ENCODE measurements at regions not wholly inside any gene's neighbourhood (a gene's known extent, or its start where the extent isn't known, plus 50 kb on each side); places are given as distances from the start of the nearest gene placed in this dataset.
"Not testable (repeated sequence)": the region's sequence is repeated elsewhere in the genome, so short reads cannot be mapped to it uniquely, and the experiment has no call there.

DNA sequence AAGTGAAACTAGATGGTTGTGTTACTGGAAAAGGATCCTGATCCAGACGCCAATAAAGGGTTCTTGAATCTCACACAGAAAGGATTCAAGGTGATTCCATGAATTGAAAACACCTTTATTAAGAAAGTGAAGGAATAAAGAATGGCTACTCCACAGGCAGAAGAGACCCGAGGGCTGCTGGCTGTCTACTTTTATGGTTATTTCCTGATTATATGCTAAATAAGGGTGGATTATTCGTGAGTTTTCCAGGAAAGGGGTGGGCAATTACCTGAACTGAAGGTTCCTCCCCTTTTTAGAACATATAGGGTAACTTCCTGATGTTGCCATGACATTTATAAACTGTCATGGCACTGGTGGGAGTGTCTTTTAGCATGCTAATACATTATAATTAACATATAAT is 50.9 kb upstream of the WARS2 start:
- no peak for DNase-seq

DNA sequence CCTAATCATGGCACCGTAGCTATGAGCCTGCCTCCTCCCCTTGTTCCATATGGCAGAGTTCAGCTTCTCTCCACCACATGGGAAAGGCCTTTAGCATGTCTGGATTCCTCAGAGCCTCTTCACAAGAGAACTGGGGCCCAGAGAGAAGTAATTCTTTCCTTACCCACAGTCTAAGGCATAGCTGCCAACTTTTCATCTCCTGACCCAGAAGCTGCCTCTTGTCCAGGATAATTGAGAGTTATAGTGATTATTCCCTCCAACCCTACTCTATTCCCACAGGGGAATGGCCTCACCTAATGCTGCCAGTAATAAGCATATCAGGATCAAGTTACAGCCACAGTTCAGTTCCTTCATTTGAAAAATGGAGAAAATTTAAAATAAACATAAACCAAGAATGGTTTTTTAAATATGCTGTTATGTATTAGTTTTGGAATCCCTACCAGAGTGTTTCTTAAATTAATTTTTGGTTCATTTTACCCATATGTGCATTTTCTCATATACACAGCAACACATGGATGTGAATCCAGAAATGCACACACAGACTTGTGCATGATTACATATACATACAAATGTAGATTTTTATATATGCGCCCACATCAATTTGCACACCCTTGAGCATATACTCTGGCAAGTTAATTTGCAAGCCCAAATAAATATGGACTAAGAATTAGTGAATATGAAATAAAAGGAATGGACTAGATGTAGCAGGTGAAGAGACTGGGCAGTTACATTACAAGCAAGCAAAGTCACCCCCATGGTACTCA is 63.9 kb upstream of the WARS2 start:
- peak; percentile 17 for DNase-seq

DNA sequence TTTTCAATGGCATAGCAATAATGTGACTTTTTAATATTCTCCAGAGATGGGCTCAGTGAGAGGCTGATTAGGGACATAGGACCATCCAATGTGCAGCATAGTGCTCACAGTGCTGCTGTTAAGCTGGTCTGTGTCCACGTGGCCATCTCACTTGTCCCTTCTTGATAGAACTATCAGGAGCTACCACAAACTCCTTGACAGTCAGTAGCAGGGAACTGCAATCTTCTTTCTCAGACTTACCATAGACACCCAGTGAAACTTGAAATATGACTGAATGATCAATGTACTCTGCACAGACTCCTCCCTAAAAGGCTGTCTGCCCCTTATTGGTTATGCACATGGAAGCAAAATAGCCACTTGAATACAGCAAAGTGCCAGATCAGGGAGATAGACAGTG is 64.5 kb upstream of the WARS2 start:
- DNase-seq: no peak

DNA sequence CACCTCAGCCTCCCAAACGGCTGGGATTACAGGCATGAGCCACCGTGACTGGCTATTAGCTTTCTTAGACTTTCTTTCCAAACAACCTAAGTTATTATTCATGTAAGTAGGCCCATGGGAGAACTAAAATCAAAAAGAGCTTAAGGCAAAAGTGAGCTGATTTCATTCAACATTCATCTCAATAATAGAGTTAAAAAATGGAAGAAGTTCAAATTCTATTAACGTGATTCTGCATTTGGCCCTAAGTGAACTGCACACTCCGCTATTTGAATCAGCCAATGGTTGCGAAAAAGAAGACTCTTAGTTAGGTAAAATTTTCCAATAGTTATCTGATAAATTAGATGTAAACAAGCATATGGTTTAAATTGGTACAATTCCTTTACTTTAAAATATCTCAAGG is 68.6 kb upstream of the WARS2 start:
- no peak for DNase-seq

DNA sequence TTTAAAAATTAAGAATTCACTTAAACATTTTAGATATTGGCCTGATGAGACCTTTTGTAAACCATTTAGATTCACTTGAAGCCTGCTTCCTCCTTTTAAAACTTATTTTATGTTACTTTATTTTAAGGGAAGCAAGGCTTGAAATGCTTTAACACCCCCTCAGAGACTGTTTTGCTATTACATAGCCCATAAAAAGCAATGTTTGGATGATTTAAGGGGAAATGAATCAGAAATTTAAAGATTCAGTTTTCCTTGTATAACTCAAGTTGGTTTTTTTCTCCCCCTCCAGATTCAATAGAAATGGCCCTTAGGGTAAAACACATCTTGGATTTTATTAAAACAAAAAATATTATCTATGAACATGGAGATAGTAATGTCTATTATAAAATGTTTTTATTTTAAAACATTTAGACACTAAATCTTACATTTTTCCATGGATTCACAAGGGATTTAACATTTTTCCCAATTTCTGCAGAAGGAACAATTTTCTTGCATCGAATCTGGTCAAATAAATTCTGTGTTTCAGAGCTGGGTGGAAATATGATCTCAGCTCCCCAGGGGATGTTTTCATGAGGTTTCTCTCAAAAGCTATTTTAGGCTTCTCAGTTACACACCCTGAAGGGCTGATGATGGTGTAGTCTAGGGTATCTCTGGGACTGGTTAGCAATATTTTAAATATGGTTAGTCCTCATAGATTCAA is 69.3 kb upstream of the WARS2 start:
- DNase-seq: peak; percentile 53

DNA sequence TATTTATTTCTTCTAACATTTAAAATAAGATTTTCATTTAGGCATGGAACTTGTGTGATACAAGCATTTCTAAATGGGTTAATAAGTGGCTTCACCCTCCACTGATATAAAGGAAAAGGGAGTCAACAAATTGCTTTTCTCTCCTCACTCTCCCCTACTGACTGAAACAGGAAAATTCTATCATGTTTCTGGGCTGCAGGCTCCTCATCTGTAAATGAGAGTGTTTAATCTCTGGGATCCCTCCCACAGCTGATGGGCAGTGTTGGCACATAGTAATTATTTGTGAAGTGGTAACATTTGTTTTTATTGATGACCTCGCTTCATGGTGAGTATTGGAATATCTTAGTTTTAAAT is 69.8 kb upstream of the WARS2 start:
- DNase-seq: no peak

DNA sequence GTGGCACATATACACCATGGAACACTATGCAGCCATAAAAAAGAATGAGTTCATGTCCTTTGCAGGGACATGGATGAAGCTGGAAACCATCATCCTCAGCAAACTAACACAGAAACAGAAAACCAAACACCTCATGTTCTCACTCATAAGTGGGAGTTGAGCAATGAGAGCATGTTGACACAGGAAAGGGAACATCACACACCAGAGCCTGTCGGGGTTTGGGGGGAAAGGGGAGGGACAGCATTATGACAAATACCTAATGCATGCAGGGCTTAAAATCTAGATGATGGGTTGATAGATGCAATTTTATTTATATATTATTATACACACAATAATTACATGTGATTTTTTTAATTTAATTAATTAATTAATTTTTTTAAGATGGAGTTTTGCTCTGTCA is 72.8 kb upstream of the WARS2 start:
- DNase-seq: not testable (repeated sequence)

DNA sequence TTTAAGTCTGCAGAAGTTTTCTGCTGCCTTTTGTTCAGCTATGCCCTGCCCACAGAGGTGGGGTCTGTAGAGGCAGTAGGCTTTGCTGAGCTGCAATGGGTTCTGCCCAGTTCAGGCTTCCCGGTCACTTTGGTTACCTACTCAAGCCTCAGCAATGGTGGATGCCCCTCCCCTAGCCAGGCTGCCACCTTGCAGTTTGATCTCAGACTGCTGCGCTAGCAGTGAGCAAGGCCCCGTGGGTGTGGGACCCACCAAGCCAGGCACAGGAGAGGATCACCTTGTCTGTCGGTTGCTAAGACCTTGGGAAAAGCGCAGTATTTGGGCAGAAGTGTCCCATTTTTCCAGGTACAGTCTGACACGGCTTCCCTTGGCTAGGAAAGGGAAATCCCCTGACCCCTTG is 74.5 kb upstream of the WARS2 start:
- not testable (repeated sequence) for DNase-seq

DNA sequence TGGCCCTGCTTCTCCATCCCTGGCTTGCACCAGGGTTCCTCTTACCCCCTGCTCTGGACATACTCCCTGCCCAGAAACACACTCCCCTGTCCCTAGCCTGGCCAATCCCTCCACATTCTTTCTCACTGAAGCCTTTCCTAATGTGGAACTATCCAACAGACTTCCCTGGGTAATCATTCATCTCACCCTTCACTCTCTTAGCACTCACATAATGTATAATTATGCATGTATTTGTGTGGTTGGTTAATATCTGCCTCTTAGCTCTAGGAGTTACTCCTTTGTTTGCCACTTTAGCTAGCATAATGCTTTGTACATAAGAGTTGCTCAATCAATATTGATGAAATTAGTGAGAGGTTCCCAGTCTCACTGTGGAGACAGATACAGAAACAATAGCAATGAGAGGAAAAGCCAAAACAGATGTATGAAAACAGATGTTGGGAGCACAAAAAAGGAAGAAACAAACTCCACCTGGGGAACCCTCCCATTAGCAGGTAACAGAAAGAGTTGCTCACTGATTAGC is 76.9 kb upstream of the WARS2 start:
- DNase-seq: no peak

DNA sequence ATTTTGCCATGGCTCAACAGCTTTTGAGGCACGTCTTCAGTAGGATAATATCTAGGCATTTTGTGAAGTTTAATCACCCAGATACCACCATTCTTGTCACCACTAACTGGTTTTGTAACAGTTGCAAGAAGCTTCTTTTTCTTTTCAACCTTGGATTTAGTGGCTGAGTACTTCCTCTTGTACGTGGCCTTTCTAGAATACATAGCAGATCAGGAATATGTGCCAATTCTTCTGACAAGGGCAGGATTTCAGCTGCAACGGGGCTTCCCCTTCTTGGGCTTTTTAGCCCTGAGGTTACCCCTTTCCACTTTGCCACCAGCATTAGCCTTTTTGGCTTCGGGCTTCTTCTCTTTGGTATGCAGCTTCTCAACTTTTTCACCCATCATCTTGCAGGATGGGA is 79.3 kb upstream of the WARS2 start:
- DNase-seq: no peak

DNA sequence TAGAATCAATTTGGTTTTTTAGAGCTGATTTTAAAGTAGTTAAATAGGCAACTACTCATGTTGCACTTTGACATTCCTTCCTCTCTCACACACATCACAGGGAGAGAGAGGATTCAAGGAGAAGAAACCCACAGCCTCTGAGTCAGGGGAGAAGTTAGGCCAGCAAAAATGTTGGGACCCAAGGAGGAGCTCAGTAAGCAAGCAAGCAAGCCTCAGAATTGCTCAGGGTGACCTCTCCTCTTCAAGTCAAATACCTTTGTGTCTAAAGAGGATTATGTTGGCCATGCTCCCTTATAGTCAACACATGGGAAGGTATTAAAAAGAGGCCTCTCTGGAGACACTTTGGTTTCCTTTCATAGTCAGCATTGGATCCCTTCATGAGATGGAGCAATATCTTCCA is 80.5 kb upstream of the WARS2 start:
- DNase-seq: peak; percentile 68

DNA sequence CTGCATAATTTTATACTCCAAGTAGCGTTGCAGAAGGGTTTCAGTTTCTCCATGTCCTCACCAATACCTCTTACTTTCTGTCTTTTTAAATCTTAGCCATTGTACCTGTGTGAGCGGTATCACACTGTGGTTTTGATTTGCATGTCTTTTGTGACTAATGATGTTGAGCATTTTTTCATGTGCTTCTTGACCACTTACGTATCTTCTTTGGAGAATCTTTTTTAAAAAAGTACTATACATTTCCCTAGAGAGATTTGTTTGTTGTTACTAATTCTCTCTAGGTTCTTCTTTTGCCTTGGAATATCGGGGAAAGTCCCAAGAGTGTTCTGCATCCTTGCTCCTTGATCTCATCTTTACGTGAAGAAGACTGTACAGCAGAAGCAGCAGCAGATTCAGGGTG is 81.8 kb upstream of the WARS2 start:
- DNase-seq: no peak

DNA sequence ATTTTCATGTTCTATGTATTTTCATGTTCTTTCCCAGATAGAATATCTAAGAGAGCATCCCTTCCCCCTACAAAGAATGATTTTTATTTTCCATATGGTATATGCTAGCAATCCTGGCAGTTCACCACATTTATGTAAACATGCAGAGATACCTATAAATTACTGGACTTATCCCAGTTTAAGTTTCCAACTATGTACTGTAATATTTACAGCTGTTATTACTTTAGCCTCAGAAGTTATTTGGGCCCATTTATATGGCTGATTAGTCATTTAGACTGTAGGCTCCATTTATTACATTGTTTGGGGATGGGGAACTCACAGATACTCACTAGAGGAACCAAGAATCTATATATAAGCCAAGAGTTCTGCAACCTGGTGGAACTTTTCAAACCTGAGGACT is 84.8 kb upstream of the WARS2 start:
- peak; percentile 15 for DNase-seq

DNA sequence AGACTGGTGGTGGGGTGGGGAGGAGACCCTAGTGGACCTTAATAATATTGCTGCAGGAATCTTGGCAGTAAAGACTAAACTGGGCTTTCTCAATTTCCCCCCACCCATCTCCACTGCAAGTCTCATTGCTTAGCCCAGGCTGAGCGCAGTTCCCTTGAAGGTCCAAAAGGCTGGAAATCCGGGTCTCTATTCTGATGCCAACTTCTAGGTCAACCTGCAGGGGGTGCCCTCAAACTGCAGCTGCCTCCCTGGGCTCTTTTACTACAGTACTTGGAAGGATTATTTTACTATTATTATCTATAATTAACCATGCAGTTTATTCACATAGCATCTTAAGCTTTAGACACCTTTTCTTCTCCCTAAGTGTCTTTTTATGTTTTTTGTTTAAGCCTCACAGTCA is 85.4 kb upstream of the WARS2 start:
- DNase-seq: no peak

DNA sequence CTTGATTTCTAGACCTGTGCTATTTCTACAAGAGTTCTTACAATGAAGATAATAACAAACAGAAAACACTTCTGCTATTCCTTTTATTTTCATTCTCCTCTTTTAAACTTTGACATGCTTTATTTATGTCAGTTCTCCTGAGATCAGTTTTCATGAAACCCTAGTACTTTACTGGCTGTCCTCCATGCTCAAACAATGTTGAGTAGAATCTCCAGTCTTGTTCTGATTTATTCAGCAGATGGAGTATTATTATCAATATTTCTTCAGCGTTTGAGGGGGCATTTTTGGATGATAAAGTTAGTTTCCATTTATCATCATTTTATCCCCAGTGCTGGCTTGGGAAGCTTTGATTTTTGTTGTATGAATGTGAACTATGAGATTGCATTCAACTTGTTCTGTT is 85.9 kb upstream of the WARS2 start:
- no peak for DNase-seq

DNA sequence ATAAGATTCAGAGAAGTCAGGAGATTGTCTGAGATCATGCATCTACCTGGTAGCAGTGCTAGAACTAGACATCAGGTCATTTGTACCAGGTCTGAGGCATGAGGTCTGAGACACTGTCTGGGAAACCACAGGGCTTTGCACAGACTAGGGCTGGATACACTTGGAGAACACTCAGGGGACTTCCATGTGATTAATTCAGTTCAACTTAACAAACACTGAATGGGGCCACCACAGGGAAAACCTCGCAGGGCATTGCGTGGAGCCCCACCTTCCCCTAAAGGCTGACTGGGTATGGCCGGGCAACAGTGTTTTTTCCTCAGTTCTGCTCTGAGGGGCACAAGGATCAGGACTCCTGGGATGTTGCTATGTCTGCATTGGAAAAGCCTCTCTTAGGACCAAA is 86.5 kb upstream of the WARS2 start:
- peak; percentile 23 for DNase-seq

DNA sequence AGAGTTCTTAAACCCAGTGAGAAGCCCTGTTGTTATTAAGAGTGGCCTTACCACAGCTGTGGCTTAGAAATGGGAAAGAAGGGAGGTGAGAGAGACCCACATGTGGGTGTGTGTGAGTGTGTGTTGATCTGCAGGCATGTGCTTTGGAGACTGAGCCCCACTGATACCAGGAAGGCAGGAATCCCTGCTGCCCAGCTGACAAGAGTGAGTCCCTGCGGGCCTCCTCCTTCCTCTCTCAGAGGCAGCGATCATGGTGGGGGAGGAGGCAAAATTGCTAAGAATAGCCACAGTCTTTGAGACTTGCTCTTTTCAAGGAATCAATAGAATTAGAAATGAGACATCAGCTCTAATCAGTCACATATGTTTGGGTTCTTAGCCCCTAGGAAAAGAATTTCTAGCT is 87.0 kb upstream of the WARS2 start:
- peak; percentile 61 for DNase-seq

DNA sequence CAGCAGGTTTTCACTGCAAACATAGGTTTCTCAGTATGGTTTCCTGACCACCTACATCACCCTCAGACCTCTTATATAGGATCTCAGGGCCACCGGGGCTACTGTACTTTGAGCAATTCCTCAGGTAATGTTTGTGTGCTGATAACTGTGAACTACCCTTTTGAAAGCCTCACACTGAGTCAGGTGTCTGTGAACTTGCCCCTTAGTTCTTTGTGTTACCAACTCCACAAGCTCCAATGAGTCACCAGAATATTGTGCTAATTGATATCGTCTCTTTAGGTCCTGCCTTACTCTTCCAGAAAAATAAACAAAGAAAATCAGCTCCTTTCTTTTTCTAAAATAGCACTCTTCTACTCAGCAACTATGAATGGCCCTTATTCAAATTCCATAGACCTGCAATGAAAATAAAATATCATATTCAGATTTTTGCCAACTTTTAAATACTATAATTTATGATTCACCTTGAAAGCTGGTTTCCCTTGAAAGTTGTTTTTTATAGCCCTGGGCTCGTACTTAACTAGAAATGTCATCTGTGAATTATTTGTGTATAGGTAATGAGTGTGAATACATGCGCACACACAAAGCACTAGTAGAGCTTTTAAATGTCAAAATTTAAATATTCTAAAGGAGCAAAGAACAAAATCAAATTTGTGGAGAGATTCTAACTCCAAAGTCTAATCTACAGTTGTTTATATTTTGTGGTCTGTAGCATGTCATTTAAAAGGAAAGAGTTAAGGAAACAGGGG is 88.1 kb upstream of the WARS2 start:
- DNase-seq: no peak

DNA sequence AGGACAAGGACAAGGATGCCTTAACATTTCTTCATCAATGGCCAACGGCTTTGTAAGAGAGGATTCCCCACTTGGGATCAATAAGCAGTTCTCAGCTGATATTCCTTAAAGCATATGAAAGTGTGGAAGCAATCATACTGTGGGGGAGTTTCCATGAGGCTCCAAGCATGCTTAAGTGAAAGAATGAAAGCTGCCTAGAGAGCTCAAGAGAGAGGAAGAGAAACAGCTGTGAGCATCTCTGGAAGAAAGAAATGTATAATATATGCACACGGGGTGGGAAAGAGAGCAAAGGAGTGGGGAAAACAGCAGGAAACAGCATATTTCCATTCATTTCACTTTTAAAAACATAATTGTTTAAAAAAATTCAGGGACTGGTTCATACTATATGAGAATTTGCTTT is 94.7 kb upstream of the WARS2 start:
- DNase-seq: no peak

DNA sequence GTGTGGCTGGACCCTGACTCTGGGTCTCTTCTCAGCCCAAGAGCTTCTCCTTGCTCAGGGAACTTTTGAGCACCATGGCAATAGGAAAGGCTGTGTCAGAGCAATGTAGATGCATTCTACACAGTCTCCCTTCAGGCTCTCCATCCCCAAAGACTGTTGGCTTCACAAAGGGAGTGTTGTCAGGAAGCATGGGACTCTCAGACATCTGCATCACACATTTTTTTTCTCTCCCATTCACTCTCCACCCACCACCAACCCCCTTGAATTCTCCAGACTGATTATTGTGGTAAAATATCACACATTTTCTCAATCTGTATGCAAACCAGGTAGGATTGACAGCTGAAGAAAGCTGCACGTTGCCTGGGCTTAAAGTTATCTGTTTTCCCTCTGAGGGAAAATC is 105.4 kb upstream of the WARS2 start:
- no peak for DNase-seq

DNA sequence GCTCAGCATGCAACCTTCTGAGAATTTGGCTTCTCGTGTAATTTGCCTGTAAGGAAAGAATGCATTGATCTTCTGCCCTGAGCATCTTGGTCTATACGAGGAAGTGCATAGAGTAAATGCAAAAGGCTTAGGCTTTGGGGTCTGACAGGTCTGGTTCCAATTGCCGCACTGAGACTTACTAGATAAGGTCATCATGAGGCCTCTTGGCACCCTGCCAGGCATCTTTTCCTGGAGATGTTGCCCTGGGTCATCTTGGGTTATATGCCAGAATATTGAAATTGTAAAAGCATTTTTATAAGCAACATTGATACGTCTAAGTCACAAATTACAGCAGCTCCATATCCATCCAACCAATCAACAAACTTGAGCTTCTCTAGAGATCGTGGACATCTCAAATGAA is 108.8 kb upstream of the WARS2 start:
- no peak for DNase-seq

DNA sequence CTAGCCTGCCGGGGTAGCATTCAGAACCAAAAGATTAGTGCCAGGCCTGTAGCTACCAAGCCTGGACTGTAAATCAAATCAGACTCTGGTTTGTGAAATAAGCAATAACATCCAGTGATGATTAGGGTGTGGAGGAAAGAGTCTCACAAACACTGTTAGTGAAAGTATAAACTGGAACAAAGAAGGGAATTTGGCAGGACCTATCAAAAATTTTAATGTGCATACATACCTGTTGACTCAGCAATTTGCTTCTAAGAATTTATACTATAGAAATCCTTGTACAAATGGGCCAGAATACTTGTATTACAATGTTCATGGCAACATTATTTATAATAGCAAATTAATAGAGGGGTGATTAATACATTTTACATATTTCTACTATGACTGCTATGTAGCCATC is 109.8 kb upstream of the WARS2 start:
- DNase-seq: no peak

DNA sequence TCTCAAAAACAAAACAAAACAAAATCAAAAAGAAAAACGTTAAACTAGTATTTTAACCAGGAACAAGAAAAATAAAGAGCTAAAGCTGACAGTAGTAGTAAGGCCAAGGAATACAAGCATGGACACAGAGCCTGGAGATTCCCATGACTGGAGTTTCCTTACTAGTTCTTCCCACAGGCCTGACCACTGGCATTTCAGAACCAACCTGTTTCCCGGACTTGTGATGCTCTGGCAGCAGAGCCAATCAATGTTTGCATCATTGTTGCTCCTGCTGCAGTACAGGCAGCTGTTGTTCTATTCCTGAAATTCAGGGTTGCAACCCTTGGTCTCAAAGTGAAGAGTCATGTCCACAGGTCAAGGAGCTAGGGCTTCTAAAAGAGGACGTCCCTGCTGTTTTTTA is 111.3 kb upstream of the WARS2 start:
- no peak for DNase-seq

DNA sequence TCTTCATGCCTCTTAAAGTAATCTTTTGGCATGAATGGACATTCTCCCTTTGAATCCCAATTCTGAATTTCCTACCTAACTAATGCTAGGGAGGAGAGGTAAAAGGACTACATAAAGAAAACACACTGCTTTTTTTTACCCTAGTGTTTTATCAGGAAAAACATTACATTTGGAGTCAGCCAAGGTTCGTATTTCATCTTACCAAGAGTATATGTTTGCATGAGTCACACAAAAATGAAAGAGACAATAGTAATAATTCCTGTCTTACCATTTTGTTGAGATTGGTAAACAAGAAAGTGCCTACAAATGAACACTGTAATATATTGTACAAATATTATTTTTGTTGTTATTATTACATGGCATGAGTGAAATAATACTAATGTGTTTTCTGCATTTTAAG is 112.9 kb upstream of the WARS2 start:
- DNase-seq: no peak
